Hepatocyte (in vitro differentiated cells): ENCODE measurements at regions not wholly inside any gene's neighbourhood (a gene's known extent, or its start where the extent isn't known, plus 50 kb on each side); places are given as distances from the start of the nearest gene placed in this dataset.

Source experiments
- EZH2phosphoT487 ChIP-seq: fragments of 200-600 bp; sonication (generic); IDR thresholded peaks from one replicate; pipeline ENCODE4 v1.6.1; 2018; ENCODE audit warnings: antibody characterized with exemption, mild to moderate bottlenecking, low read depth, moderate library complexity; ENCODE audit not compliant: unreplicated experiment, severe bottlenecking
- TF ChIP-seq, protein P1 (sequence below): fragments of 200-600 bp; sonication (generic); IDR thresholded peaks from 2 replicates; pipeline ENCODE4 v1.5.1; 2016; ENCODE audit warnings: antibody characterized with exemption, mild to moderate bottlenecking; ENCODE audit not compliant: poor library complexity

DNA sequence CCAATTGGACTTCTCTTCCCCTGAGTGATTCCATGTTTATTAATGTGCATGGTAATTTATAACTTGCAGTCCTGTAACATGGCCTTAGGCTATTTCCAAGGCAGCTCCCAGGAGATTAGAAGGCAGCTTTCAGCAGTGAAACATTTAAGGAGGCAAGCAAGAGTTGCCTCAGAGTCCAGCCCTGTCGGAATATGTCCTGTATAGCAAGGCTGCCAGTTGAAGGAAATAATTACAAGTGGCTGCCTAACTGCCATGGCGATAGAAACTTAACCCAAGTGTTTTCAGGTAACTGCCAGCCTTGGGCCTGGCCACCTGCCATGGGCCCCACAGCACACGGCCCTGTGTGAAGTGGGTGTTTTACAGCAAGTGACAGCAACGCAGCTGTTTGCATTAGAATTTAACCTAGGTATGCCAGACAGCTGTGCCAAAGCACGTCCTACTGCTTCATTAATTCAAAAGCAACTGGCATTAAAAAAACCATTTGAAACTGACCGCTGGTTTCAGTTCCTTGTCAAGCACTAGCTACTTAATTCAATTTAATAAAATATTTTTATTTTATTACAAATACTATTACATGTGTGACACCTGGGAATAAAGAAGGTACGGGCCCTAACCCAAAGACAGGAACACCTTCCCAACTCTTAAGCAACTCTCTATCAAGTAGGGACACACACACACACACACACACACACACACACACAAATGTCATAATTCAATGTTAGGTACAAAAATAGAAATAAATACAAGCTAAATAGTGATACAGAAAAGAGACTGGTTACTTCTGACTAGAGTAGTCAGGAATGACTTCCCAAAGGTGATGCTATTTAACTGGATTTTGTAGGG, 151.8 kb upstream of the HEY2 start:
- TF ChIP-seq, protein P1, sequence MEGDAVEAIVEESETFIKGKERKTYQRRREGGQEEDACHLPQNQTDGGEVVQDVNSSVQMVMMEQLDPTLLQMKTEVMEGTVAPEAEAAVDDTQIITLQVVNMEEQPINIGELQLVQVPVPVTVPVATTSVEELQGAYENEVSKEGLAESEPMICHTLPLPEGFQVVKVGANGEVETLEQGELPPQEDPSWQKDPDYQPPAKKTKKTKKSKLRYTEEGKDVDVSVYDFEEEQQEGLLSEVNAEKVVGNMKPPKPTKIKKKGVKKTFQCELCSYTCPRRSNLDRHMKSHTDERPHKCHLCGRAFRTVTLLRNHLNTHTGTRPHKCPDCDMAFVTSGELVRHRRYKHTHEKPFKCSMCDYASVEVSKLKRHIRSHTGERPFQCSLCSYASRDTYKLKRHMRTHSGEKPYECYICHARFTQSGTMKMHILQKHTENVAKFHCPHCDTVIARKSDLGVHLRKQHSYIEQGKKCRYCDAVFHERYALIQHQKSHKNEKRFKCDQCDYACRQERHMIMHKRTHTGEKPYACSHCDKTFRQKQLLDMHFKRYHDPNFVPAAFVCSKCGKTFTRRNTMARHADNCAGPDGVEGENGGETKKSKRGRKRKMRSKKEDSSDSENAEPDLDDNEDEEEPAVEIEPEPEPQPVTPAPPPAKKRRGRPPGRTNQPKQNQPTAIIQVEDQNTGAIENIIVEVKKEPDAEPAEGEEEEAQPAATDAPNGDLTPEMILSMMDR, result no peak
- TF ChIP-seq EZH2phosphoT487, result no peak
